ENCODE measurements at regions not wholly inside any gene's neighbourhood (a gene's known extent, or its start where the extent isn't known, plus 50 kb on each side); places are given as distances from the start of the nearest gene placed in this dataset.

DNA sequence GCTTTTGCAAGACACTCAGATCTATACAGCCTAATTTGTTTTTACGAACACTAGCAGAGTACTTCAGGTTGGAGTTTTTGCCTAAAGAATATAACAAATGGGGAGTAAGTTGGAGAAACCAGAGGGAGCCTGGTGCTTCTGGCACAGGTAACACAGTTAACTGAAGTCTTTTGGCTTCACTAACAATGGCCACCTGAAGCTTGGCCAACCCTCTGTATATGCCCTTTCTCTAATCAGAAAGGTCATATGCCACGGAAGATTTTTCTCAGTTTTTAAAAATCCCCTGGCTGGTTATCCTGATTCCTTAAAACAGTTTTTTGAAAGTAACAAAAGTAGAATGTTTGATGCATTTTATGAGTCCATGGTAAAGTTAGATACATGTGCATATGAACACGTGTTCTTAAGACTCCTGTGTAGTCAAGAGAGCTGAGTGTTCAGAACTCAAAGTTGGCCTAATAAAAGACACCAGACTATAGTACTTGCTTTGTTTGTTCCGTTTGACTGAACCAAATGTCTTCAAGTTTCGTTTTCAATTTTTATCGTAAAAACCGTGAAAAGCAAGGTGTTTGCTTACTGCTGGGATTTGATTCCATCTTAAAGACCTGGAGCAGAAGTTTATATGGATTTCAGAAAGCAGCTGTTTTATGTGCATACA is 137.5 kb downstream of the KCNRG start:
- no peak for DNase-seq
- Histone ChIP-seq H3K9me3 (no peaks in the 10 kb centered on the region), H3K4me1 (peaks cover 0 to 15% (median 8%) of the 10 kb centered on the region in 4 donors), H3K4me3 (no peak overlapping the region), H3K27me3 (no peaks in the 10 kb centered on the region), H3K27ac (peak overlapping the region in 1 of 5 donors; percentile 6), H3K36me3 (no peaks in the 10 kb centered on the region)
- 41 to 67% (median 46%) methylated on average over 7 of the region's 7 CpGs for WGBS, 5 donors
- intact Hi-C loops (cut with DNase I; ENCODE audit: low total_unique reads), result no loop called here
- TF ChIP-seq CTCF (IDR thresholded peaks at IDR 0.05) (no peak), POLR2AphosphoS5 (IDR thresholded peaks at IDR 0.05) (no peak), POLR2A (IDR thresholded peaks at IDR 0.05) (no peak), EP300 (IDR thresholded peaks at IDR 0.05) (no peak)

GRCh38 chr13:50153401-50153800 is 138.2 kb downstream of the KCNRG start:
- 42 to 71% (median 56%) methylated on average over 2 of the region's 2 CpGs for WGBS, 5 donors
- no peak for DNase-seq
- H3K27ac ChIP-seq, result no peak overlapping the region
- TF ChIP-seq EP300 (IDR thresholded peaks at IDR 0.05) (no peak), POLR2A (IDR thresholded peaks at IDR 0.05) (no peak), CTCF (IDR thresholded peaks at IDR 0.05) (no peak), POLR2AphosphoS5 (IDR thresholded peaks at IDR 0.05) (no peak)
- no peaks in the 10 kb centered on the region for H3K9me3 ChIP-seq
- H3K27me3 ChIP-seq, result no peaks in the 10 kb centered on the region
- H3K36me3 ChIP-seq, result no peaks in the 10 kb centered on the region
- no peak overlapping the region for H3K4me3 ChIP-seq
- intact Hi-C loops (cut with DNase I; ENCODE audit: low total_unique reads), result no loop called here
- H3K4me1 ChIP-seq, result peaks cover 0 to 15% (median 8%) of the 10 kb centered on the region in 4 donors

GRCh38 chr13:50153876-50154275 is 138.6 kb downstream of the KCNRG start:
- intact Hi-C loops (cut with DNase I; ENCODE audit: low total_unique reads), result no loop called here
- DNase-seq, result no peak
- Histone ChIP-seq H3K36me3 (no peaks in the 10 kb centered on the region), H3K4me3 (no peak overlapping the region), H3K4me1 (peaks cover 0 to 15% (median 8%) of the 10 kb centered on the region in 4 donors), H3K27ac (no peak overlapping the region), H3K9me3 (no peaks in the 10 kb centered on the region), H3K27me3 (no peaks in the 10 kb centered on the region)
- 73 to 84% (median 79%) methylated on average over 5 of the region's 5 CpGs for WGBS, 5 donors
- no peak for TF ChIP-seq POLR2A (IDR thresholded peaks at IDR 0.05)
- no peak for TF ChIP-seq EP300 (IDR thresholded peaks at IDR 0.05)
- TF ChIP-seq CTCF (IDR thresholded peaks at IDR 0.05), result no peak
- no peak for TF ChIP-seq POLR2AphosphoS5 (IDR thresholded peaks at IDR 0.05)

DNA sequence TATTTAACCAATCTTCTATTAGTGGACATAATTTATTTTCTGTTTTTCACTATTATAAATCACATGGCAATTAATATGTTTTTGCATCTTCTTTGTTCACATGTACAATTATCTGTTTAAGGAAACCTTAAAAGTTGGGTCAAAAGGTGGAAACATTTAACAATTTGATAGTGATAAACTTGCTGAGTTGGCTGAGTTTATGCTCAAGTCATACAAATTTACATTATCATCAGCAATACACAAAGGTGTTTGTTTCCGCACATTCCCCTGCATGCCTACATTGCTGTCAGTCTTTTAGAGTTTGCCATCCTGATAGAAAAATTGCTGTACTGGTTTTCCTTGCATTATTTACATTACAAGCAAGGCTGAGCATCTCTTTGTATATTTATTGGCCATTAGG is 139.5 kb downstream of the KCNRG start:
- H3K4me3 ChIP-seq, result no peak overlapping the region
- intact Hi-C loops (cut with DNase I; ENCODE audit: low total_unique reads), result no loop called here
- H3K36me3 ChIP-seq, result no peaks in the 10 kb centered on the region
- H3K27me3 ChIP-seq, result no peaks in the 10 kb centered on the region
- H3K27ac ChIP-seq, result no peak overlapping the region
- TF ChIP-seq POLR2AphosphoS5 (IDR thresholded peaks at IDR 0.05), result no peak
- no peak for TF ChIP-seq POLR2A (IDR thresholded peaks at IDR 0.05)
- no peak for TF ChIP-seq EP300 (IDR thresholded peaks at IDR 0.05)
- TF ChIP-seq CTCF (IDR thresholded peaks at IDR 0.05), result no peak
- H3K4me1 ChIP-seq, result peaks cover 0 to 15% (median 8%) of the 10 kb centered on the region in 4 donors
- WGBS, 5 donors, result 93 to 100% (median 95%) methylated on average over 1 of the region's 1 CpG
- H3K9me3 ChIP-seq, result no peaks in the 10 kb centered on the region
- no peak for DNase-seq
